IMR-90 (cell line): ENCODE measurements at regions not wholly inside any gene's neighbourhood (a gene's known extent, or its start where the extent isn't known, plus 50 kb on each side); places are given as distances from the start of the nearest gene placed in this dataset.

Experiments
- ATAC-seq: fragments of 200-7000 bp; cut with Tn5 transposase; 2 replicates; pipeline ENCODE4 v1.9.1; 2020; ENCODE audit warnings: low read depth, mild to moderate bottlenecking, moderate library complexity
- BruUV-seq: library from RNA; stranded (reverse); fragments of 400-500 nt; replicated peaks from 2 replicates; lab custom pipeline; 2021; lab: Mats Ljungman, UMichigan
- CTCF ChIA-PET: fragments of 300-600 bp; formaldehyde crosslinking; extraction: SDS; loops from one replicate; lab custom pipeline; 2021; ENCODE audit warnings: antibody characterized with exemption; lab: Yijun Ruan, JAX
- POLR2A ChIA-PET: fragments of 300-600 bp; sonication (Branson Sonifier 250); formaldehyde crosslinking; loops from one replicate; lab custom pipeline; 2022; ENCODE audit warnings: antibody characterized with exemption; ENCODE audit not compliant: unreplicated experiment; lab: Charles Lee
- DNase-seq: peaks from one replicate; pipeline ENCODE4 v3.0.0; 2013
- H2AFZ ChIP-seq: replicated peaks from 2 replicates; pipeline ENCODE3; 2013; ENCODE audit warnings: low read length, mild to moderate bottlenecking; ENCODE audit not compliant: poor library complexity
- H2AK5ac ChIP-seq: 2 replicates; pipeline ENCODE4 v1.6.1; 2013; ENCODE audit warnings: low read depth, low read length, inconsistent platforms
- H2AK9ac ChIP-seq: replicated peaks from 2 replicates; pipeline ENCODE3; 2013; ENCODE audit warnings: mild to moderate bottlenecking, low read depth, low read length, moderate library complexity; ENCODE audit not compliant: poor library complexity
- H2BK120ac ChIP-seq: 2 replicates; pipeline ENCODE4 v1.6.1; 2013; ENCODE audit warnings: low read depth, low read length, inconsistent platforms
- H2BK15ac ChIP-seq: 3 replicates; pipeline ENCODE4 v1.6.1; 2013; ENCODE audit warnings: low read depth, low read length, inconsistent platforms
- H2BK20ac ChIP-seq: 2 replicates; pipeline ENCODE4 v1.6.1; 2013; ENCODE audit warnings: low read depth, mild to moderate bottlenecking, inconsistent platforms, low read length, moderate library complexity
- H2BK5ac ChIP-seq: 2 replicates; pipeline ENCODE4 v1.6.1; 2013; ENCODE audit warnings: mild to moderate bottlenecking, low read depth, low read length, inconsistent platforms; ENCODE audit not compliant: poor library complexity, severe bottlenecking
- H3K14ac ChIP-seq: replicated peaks from 2 replicates; pipeline ENCODE4 v1.6.1; 2013; ENCODE audit warnings: low read depth, low read length, inconsistent platforms
- H3K18ac ChIP-seq: 2 replicates; pipeline ENCODE4 v1.6.1; 2013; ENCODE audit warnings: low read depth, low read length, control low read depth
- H3K23ac ChIP-seq: 2 replicates; pipeline ENCODE4 v1.6.1; 2013; ENCODE audit warnings: low read depth, low read length, inconsistent platforms
- H3K27ac ChIP-seq: 2 replicates; pipeline ENCODE4 v1.5.1; 2013; ENCODE audit warnings: mild to moderate bottlenecking, control low read depth, low read length; ENCODE audit not compliant: insufficient read depth
- H3K27me3 ChIP-seq: 2 replicates; pipeline ENCODE4 v1.6.1; 2013; ENCODE audit warnings: low read length; ENCODE audit not compliant: control insufficient read depth, insufficient read depth
- H3K36me3 ChIP-seq: 2 replicates; pipeline ENCODE4 v1.6.1; 2013; ENCODE audit warnings: low read length, mixed read lengths; ENCODE audit not compliant: control insufficient read depth, insufficient read depth
- H3K4ac ChIP-seq: 2 replicates; pipeline ENCODE4 v1.6.1; 2013; ENCODE audit warnings: low read depth, low read length, inconsistent platforms
- H3K4me1 ChIP-seq: 2 replicates; pipeline ENCODE4 v1.6.1; 2013; ENCODE audit warnings: low read length, mixed read lengths; ENCODE audit not compliant: control insufficient read depth, insufficient read depth
- H3K4me2 ChIP-seq: 2 replicates; pipeline ENCODE4 v1.6.1; 2013; ENCODE audit warnings: low read depth, mild to moderate bottlenecking, control low read depth, low read length, moderate library complexity
- H3K4me3 ChIP-seq: 2 replicates; pipeline ENCODE4 v1.5.1; 2013; ENCODE audit warnings: low read depth, mild to moderate bottlenecking, control low read depth, low read length, moderate library complexity; ENCODE audit not compliant: insufficient read depth
- H3K56ac ChIP-seq: 2 replicates; pipeline ENCODE4 v1.6.1; 2013; ENCODE audit warnings: low read length, inconsistent platforms; ENCODE audit not compliant: insufficient read depth; ENCODE audit errors: extremely low read depth
- H3K79me1 ChIP-seq, 2 experiments: 2 replicates each; pipeline ENCODE4 v1.6.1; 2013; ENCODE audit warnings: low read length in 2 of 2, inconsistent platforms in 1 of 2, low read depth in 1 of 2
- H3K9ac ChIP-seq: 2 replicates; pipeline ENCODE4 v1.6.1; 2013; ENCODE audit warnings: low read depth, low read length, control low read depth
- H3K9me1 ChIP-seq: 2 replicates; pipeline ENCODE4 v1.6.1; 2013; ENCODE audit warnings: low read length, inconsistent platforms; ENCODE audit not compliant: insufficient read depth
- H3K9me3 ChIP-seq: 2 replicates; pipeline ENCODE4 v1.6.1; 2013; ENCODE audit warnings: low read length; ENCODE audit not compliant: control insufficient read depth, insufficient read depth
- H4K20me1 ChIP-seq: 2 replicates; pipeline ENCODE4 v1.6.1; 2013; ENCODE audit warnings: low read length, inconsistent platforms; ENCODE audit not compliant: insufficient read depth
- H4K5ac ChIP-seq: 2 replicates; pipeline ENCODE4 v1.6.1; 2013; ENCODE audit warnings: mild to moderate bottlenecking, low read depth, low read length, control low read depth
- H4K8ac ChIP-seq, 2 experiments: 2 replicates each; pipeline ENCODE4 v1.6.1; 2013; ENCODE audit warnings: low read depth in 2 of 2, low read length in 2 of 2, control low read depth in 1 of 2, inconsistent platforms in 1 of 2
- H4K91ac ChIP-seq: 2 replicates; pipeline ENCODE4 v1.6.1; 2013; ENCODE audit warnings: low read depth, low read length, inconsistent platforms; ENCODE audit not compliant: insufficient read depth
- BHLHE40 ChIP-seq: fragments of 150-350 bp; IDR thresholded peaks from 2 replicates; pipeline ENCODE4 v1.6.1; 2016; ENCODE audit warnings: mild to moderate bottlenecking, low read depth, low read length
- CEBPB ChIP-seq: IDR thresholded peaks from 2 replicates; pipeline ENCODE4 v1.6.1; 2012; ENCODE audit warnings: low read depth, low read length, improper control_type of control experiment
- CHD1 ChIP-seq: IDR thresholded peaks from 2 replicates; pipeline ENCODE4 v1.6.1; 2012; ENCODE audit warnings: low read depth, low read length, improper control_type of control experiment
- ELK1 ChIP-seq: fragments of 150-350 bp; IDR thresholded peaks from 2 replicates; pipeline ENCODE4 v1.6.1; 2016; ENCODE audit warnings: low read depth, mild to moderate bottlenecking, low read length, moderate library complexity, borderline replicate concordance
- MAFK ChIP-seq: IDR thresholded peaks from 2 replicates; pipeline ENCODE4 v1.6.1; 2012; ENCODE audit warnings: low read depth, low read length, improper control_type of control experiment
- MAZ ChIP-seq: IDR thresholded peaks from 2 replicates; pipeline ENCODE4 v1.6.1; 2012; ENCODE audit warnings: low read depth, mild to moderate bottlenecking, low read length, improper control_type of control experiment, moderate library complexity, borderline replicate concordance
- MXI1 ChIP-seq: IDR thresholded peaks from 2 replicates; pipeline ENCODE4 v1.6.1; 2012; ENCODE audit warnings: low read depth, mild to moderate bottlenecking, low read length, moderate library complexity, borderline replicate concordance
- POLR2A ChIP-seq: IDR thresholded peaks from 2 replicates; pipeline ENCODE4 v1.6.1; 2012; ENCODE audit warnings: mild to moderate bottlenecking, low read depth, low read length
- SMC3 ChIP-seq: fragments of 150-350 bp; IDR thresholded peaks from 2 replicates; pipeline ENCODE4 v1.6.1; 2016; ENCODE audit warnings: low read depth, mild to moderate bottlenecking, antibody characterized with exemption, low read length, moderate library complexity
- USF2 ChIP-seq: fragments of 150-350 bp; IDR thresholded peaks from 2 replicates; pipeline ENCODE4 v1.6.1; 2017; ENCODE audit warnings: mild to moderate bottlenecking, antibody characterized with exemption, low read length, low read depth
- WGBS, 2 experiments: methylation state at CpG; one replicate each; pipeline versions ENCODE4 v1.1.5 to v1.1.7; 2013; ENCODE audit warnings: missing lambda C conversion rate in 2 of 2; ENCODE audit not compliant: insufficient read length in 1 of 2; ENCODE audit errors: extremely low coverage in 2 of 2; 5-methylcytosine and 5-hydroxymethylcytosine counted together
- dilution Hi-C: fragments of 300-500 bp; cut with HindIII; formaldehyde crosslinking; loops from one replicate; pipeline ENCODE4 v1.14.3; 2018; ENCODE audit warnings: low sequenced_read_pairs; ENCODE audit not compliant: unreplicated experiment
- in situ Hi-C: fragments of 300-500 bp; cut with MboI; formaldehyde crosslinking; loops from 3 replicates; pipeline ENCODE4 v1.14.3; 2019; ENCODE audit warnings: low sequenced_read_pairs, inconsistent platforms, mixed read lengths
- intact Hi-C: fragments of 100-400 bp; cut with micrococcal nuclease; formaldehyde crosslinking; loops from 2 replicates; pipeline ENCODE4 v1.10.0; 2022
- TF ChIP-seq, protein P1 (sequence below): conservative IDR thresholded peaks from 2 replicates; pipeline ENCODE4 v1.5.1; 2012; ENCODE audit warnings: mild to moderate bottlenecking, low read depth, low read length, improper control_type of control experiment

DNA sequence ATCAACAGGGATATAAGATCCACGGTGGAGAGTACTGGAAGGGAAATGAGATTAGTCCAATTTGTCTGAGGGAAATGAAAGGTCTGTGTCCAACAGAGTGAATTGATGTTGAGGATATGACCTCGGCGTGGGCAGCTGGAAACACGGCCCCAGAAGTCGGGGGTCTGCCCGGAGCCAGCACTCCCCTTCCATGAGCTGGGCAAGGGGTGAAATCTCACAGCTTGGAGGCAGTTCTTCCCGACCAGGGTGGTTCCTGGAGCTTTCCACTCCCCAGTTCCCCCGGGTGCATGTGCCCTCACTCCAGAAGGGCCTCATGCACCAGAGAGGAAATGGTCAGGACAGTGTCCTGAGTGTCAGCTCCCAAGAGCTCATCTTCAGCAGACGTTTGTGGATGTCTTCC lies 264.7 kb upstream of the PPP2R2D start:
- CTCF ChIA-PET, result no interaction called here
- Histone ChIP-seq H4K91ac (no peak overlapping the region), H3K27ac (no peak overlapping the region), H3K9me3 (peaks cover 35% of the 10 kb centered on the region), H3K18ac (no peak overlapping the region), H3K27me3 (no peaks in the 10 kb centered on the region), H3K23ac (no peak overlapping the region), H4K5ac (no peak overlapping the region), H2AFZ (no peak overlapping the region), H3K36me3 (no peaks in the 10 kb centered on the region), H2BK15ac (no peak overlapping the region), H2BK120ac (no peak overlapping the region), H4K20me1 (no peaks in the 10 kb centered on the region), H2AK9ac (no peak overlapping the region), H3K9me1 (no peaks in the 10 kb centered on the region), H3K4me3 (no peak overlapping the region), H3K4me2 (no peak overlapping the region), H3K56ac (no peak overlapping the region), H2BK20ac (no peak overlapping the region), H2BK5ac (no peak overlapping the region), H3K79me1 (no peaks in the 10 kb centered on the region), H3K9ac (no peak overlapping the region), H2AK5ac (no peak overlapping the region), H3K4me1 (no peaks in the 10 kb centered on the region), H3K14ac (no peak overlapping the region), H4K8ac (no peak overlapping the region), H3K4ac (no peak overlapping the region)
- in situ Hi-C loops (no loop called here), intact Hi-C loops (no loop called here), dilution Hi-C loops (no loop called here)
- 62% methylated on average over 5 of the region's 9 CpGs; no CpG with 5 or more reads in 1 of the 2 experiments for WGBS, 2 experiments
- no TSS peak for BruUV-seq
- DNase-seq, result no peak
- TF ChIP-seq USF2 (no peak), MXI1 (no peak), SMC3 (no peak), MAFK (no peak), CHD1 (no peak), ELK1 (no peak), BHLHE40 (no peak), POLR2A (no peak), MAZ (no peak), CEBPB (no peak)
- TF ChIP-seq, protein P1, sequence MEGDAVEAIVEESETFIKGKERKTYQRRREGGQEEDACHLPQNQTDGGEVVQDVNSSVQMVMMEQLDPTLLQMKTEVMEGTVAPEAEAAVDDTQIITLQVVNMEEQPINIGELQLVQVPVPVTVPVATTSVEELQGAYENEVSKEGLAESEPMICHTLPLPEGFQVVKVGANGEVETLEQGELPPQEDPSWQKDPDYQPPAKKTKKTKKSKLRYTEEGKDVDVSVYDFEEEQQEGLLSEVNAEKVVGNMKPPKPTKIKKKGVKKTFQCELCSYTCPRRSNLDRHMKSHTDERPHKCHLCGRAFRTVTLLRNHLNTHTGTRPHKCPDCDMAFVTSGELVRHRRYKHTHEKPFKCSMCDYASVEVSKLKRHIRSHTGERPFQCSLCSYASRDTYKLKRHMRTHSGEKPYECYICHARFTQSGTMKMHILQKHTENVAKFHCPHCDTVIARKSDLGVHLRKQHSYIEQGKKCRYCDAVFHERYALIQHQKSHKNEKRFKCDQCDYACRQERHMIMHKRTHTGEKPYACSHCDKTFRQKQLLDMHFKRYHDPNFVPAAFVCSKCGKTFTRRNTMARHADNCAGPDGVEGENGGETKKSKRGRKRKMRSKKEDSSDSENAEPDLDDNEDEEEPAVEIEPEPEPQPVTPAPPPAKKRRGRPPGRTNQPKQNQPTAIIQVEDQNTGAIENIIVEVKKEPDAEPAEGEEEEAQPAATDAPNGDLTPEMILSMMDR, result no peak
- ATAC-seq, result no peak
- POLR2A ChIA-PET, result no interaction called here
